HepG2 (cell line): ENCODE measurements at regions not wholly inside any gene's neighbourhood (a gene's known extent, or its start where the extent isn't known, plus 50 kb on each side); places are given as distances from the start of the nearest gene placed in this dataset.

ENCODE experiments used
- ATAC-seq: fragments of 200-7000 bp; cut with Tn5 transposase; 3 replicates; pipeline ENCODE4 v1.9.1; 2020; ENCODE audit warnings: mild to moderate bottlenecking, moderate library complexity
- BruUV-seq: library from RNA; stranded (reverse); fragments of 400-500 nt; replicated peaks from 2 replicates; lab custom pipeline; 2021; lab: Mats Ljungman, UMichigan
- CTCF ChIA-PET: fragments of 300-600 bp; formaldehyde crosslinking; extraction: SDS; loops from one replicate; lab custom pipeline; 2021; ENCODE audit warnings: low total read pairs, inconsistent platforms, low intra/inter-chr PET ratio; lab: Yijun Ruan, JAX
- POLR2A ChIA-PET: fragments of 350-600 bp; sonication (Branson Sonifier 250); formaldehyde crosslinking; loops from one replicate; lab custom pipeline; 2020; ENCODE audit warnings: antibody characterized with exemption, inconsistent platforms; lab: Yijun Ruan, JAX
- DNase-seq: peaks from one replicate; pipeline ENCODE4 v3.0.0-alpha.2; 2015; ENCODE audit warnings: low spot score
- FAIRE-seq: peaks from 3 replicates; lab custom pipeline; 2011; peaks lifted over from hg19 to GRCh38; lab: Jason Lieb, UNC
- H2AFZ ChIP-seq: one replicate; pipeline ENCODE4 v1.6.1; 2011; ENCODE audit warnings: low read length, inconsistent platforms
- H3K27ac ChIP-seq: fragments of 300-600 bp; 3 replicates; pipeline ENCODE4 v1.8.0; 2011; ENCODE audit warnings: mixed run types, mild to moderate bottlenecking, mixed read lengths, low read length, inconsistent platforms; ENCODE audit not compliant: insufficient read depth; ENCODE audit errors: extremely low read length
- H3K27me3 ChIP-seq, 2 experiments: fragments of 200-600 bp in 1 of 2; 2 replicates in 1 of 2; 3 replicates in 1 of 2; pipeline versions ENCODE4 v1.6.0 to v1.8.0; 2011; ENCODE audit warnings: low read length in 2 of 2, mild to moderate bottlenecking in 2 of 2, moderate library complexity in 2 of 2, inconsistent platforms in 1 of 2; ENCODE audit not compliant: insufficient read depth in 2 of 2, control insufficient read depth in 1 of 2
- H3K36me3 ChIP-seq, 2 experiments: fragments of 200-600 bp in 1 of 2; replicated peaks in 1 of 2; 2 replicates in 1 of 2; 3 replicates in 1 of 2; pipeline versions ENCODE4 v1.5.1 to v1.8.0; 2011; ENCODE audit warnings: low read length in 2 of 2, inconsistent platforms in 1 of 2; ENCODE audit not compliant: insufficient read depth in 2 of 2, control insufficient read depth in 1 of 2
- H3K4me1 ChIP-seq: 2 replicates; pipeline ENCODE4 v1.5.1; 2012; ENCODE audit warnings: low read length, inconsistent platforms; ENCODE audit not compliant: insufficient read depth
- H3K4me2 ChIP-seq: 2 replicates; pipeline ENCODE4 v1.6.0; 2011; ENCODE audit warnings: low read depth, low read length, inconsistent platforms
- H3K4me3 ChIP-seq, 3 experiments: fragments of 200-600 bp in 1 of 3; sonication (generic), shearing (Covaris generic) in 1 of 3; replicated peaks in 1 of 3; 2 replicates each; pipeline ENCODE4 v1.5.1; 2011 to 2016; ENCODE audit warnings: low read length in 3 of 3, inconsistent platforms in 2 of 3, low read depth in 2 of 3, mild to moderate bottlenecking in 2 of 3, control low read depth in 1 of 3, mixed read lengths in 1 of 3; ENCODE audit not compliant: insufficient read depth in 1 of 3
- H3K79me2 ChIP-seq: one replicate; pipeline ENCODE4 v1.6.1; 2011; ENCODE audit warnings: low read length, inconsistent platforms; ENCODE audit not compliant: insufficient read depth
- H3K9ac ChIP-seq: 2 replicates; pipeline ENCODE4 v1.6.0; 2011; ENCODE audit warnings: mild to moderate bottlenecking, low read depth, low read length, inconsistent platforms; ENCODE audit not compliant: insufficient read depth
- H3K9me3 ChIP-seq: 2 replicates; pipeline ENCODE4 v1.5.1; 2012; ENCODE audit warnings: mild to moderate bottlenecking, low read length
- H4K20me1 ChIP-seq: 2 replicates; pipeline ENCODE4 v1.6.0; 2011; ENCODE audit warnings: inconsistent platforms, mild to moderate bottlenecking, low read length, moderate library complexity; ENCODE audit not compliant: insufficient read depth
- FOXA1 ChIP-seq, 2 experiments: fragments of 450-650 bp in 1 of 2; sonication (generic) in 1 of 2; formaldehyde crosslinking in 1 of 2; IDR thresholded peaks; 2 replicates each; pipeline versions ENCODE4 v1.4.0 to v1.6.1; 2016 to 2020; ENCODE audit warnings: missing genetic modification reagents in 1 of 2
- GABPA ChIP-seq, 2 experiments: IDR thresholded peaks; 2 replicates each; pipeline ENCODE4 v1.6.1; 2011 to 2016; ENCODE audit warnings: low read depth in 2 of 2, low read length in 1 of 2, missing biosample characterization in 1 of 2, missing genetic modification characterization in 1 of 2
- HDAC6 ChIP-seq: fragments of 200-600 bp; sonication (generic); IDR thresholded peaks from 2 replicates; pipeline ENCODE4 v1.7.0; 2017; ENCODE audit warnings: mild to moderate bottlenecking, antibody characterized with exemption, low read length, low read depth
- KDM1A ChIP-seq: IDR thresholded peaks from 2 replicates; pipeline ENCODE4 v1.6.1; 2016; ENCODE audit warnings: missing compliant biosample characterization
- TBX2 ChIP-seq: sonication (generic); formaldehyde crosslinking; IDR thresholded peaks from 2 replicates; pipeline ENCODE4 v1.5.0; 2020; ENCODE audit warnings: missing genetic modification reagents, mild to moderate bottlenecking, borderline replicate concordance
- ZSCAN9 ChIP-seq: IDR thresholded peaks from 2 replicates; pipeline ENCODE4 v1.6.1; 2016; ENCODE audit warnings: borderline replicate concordance
- WGBS: methylation state at CpG from one replicate; pipeline ENCODE4 v1.1.6; 2017; ENCODE audit warnings: low lambda C conversion rate; 5-methylcytosine and 5-hydroxymethylcytosine counted together
- in situ Hi-C: cut with HindIII; loops from 2 replicates; pipeline ENCODE4 v1.10.0; 2017; ENCODE audit warnings: low pct_unique_long_range_greater_than_20kb; ENCODE audit not compliant: extremely low pct_ligation_motif_present
- intact Hi-C: fragments of 100-400 bp; cut with micrococcal nuclease; formaldehyde crosslinking; loops from one replicate; pipeline ENCODE4 v1.10.0; 2022; ENCODE audit not compliant: unreplicated experiment
- TF ChIP-seq, protein P1 (sequence below): sonication (generic); formaldehyde crosslinking; IDR thresholded peaks from 2 replicates; pipeline ENCODE4 v1.5.1; 2020; ENCODE audit warnings: missing genetic modification reagents, mild to moderate bottlenecking, borderline replicate concordance

DNA sequence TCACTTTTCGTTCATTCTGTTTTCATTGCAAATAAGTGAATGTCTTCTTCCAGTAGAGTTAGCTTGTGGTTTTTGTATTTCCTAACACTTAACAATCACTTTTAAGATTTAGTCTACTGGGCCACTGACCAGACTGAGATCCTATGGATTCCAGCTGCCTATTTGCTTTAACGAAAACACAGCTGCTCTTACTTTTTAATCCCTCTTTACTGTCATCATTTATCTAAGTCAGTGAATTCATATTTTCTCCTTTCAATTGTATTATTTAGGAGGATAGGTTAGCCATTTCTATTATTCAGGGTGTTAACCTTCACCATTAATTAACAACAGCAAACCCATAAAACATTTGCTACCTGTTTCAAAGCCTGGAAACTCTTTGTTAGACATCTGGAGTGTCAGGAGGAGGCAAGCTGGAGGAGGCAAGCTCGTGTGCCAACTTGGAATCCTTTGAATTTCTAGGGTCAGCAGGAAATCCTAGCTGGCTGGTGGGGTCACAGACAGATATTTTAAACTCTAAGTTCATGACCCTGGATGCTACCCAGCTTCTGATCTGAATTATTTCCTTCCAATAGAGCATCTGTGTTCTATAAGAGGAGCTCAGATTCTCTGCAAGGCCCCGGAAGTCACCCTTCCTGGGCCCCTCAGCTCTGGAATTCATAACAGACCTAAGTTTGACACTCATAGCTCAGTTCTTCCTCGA lies 385.3 kb downstream of the RBM43 start:
- H3K9ac ChIP-seq, result no peak overlapping the region
- in situ Hi-C loops (no loop called here), intact Hi-C loops (no loop called here)
- DNase-seq (no peak), ATAC-seq (no peak), FAIRE-seq (no peak)
- 5% methylated on average over 5 of the region's 5 CpGs for WGBS
- ChIA-PET CTCF (no interaction called here), POLR2A (no interaction called here)
- H4K20me1 ChIP-seq, result no peaks in the 10 kb centered on the region
- H2AFZ ChIP-seq, result no peak overlapping the region
- H3K27ac ChIP-seq, result no peak overlapping the region
- no peak overlapping the region for H3K4me3 ChIP-seq
- H3K4me2 ChIP-seq, result no peak overlapping the region
- no peaks in the 10 kb centered on the region for H3K27me3 ChIP-seq
- no peaks in the 10 kb centered on the region for H3K4me1 ChIP-seq
- BruUV-seq, result no TSS peak
- 0 out of 2 replicates have a peak, but pooled peaks cover 5% of the 10 kb centered on the region for H3K9me3 ChIP-seq
- TF ChIP-seq KDM1A (CRISPR knock-in tag) (no peak), TBX2 (CRISPR knock-in tag) (no peak), GABPA (IDR thresholded peaks at IDR 0.05; ENCODE audit: low read depth, low read length) (no peak), GABPA (CRISPR knock-in tag; IDR thresholded peaks at IDR 0.05; ENCODE audit: low read depth) (peak; percentile 19; the same call in 1 of the 2 replicates)
- H3K36me3 ChIP-seq, result no peaks in the 10 kb centered on the region
- no peaks in the 10 kb centered on the region for H3K79me2 ChIP-seq

DNA sequence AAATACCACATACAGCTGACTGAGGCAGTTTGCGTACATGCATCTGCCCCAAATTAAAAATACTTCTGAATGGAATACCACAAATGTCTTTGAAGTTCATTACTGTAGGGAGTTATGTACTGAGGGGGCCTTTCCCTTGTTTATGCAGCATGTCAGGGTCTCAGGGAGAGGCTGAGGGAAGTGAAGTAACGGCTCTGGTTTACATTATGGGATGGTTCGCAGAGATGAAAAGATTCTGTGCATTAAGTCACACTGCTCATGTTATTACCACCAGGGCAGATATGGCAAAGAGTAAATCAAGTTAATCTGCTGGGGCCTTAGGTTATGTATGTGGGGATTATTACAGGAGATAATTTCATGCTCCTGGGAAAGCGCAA lies 385.9 kb upstream of the RND3 start:
- H3K27ac ChIP-seq, result no peak overlapping the region
- H3K36me3 ChIP-seq, result no peaks in the 10 kb centered on the region
- in situ Hi-C loops (no loop called here), intact Hi-C loops (no loop called here)
- no peak for DNase-seq
- WGBS, result 25% methylated on average over 4 of the region's 4 CpGs
- no TSS peak for BruUV-seq
- no peaks in the 10 kb centered on the region for H3K27me3 ChIP-seq
- ChIA-PET CTCF (no interaction called here), POLR2A (no interaction called here)
- H3K4me1 ChIP-seq, result no peaks in the 10 kb centered on the region
- no peak for ATAC-seq
- no peaks in the 10 kb centered on the region for H4K20me1 ChIP-seq
- H3K4me2 ChIP-seq, result no peak overlapping the region
- FAIRE-seq, result no peak
- H3K4me3 ChIP-seq, result no peak overlapping the region
- H3K9me3 ChIP-seq, result 0 out of 2 replicates have a peak, but pooled peaks cover 4% of the 10 kb centered on the region
- no peak overlapping the region for H3K9ac ChIP-seq
- no peak for TF ChIP-seq ZSCAN9 (CRISPR knock-in tag)
- TF ChIP-seq, protein P1, sequence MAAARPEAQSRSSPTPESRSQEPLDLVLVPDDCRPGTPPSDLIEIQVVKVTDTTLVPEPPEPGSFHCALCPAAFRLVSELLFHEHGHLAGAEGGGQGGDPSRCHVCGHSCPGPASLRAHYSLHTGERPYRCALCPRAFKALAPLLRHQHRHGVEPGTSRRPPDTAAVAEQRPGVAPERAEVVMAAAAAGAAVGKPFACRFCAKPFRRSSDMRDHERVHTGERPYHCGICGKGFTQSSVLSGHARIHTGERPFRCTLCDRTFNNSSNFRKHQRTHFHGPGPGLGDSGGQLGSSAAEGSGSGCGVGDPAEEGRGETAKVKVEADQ (CRISPR knock-in tag), result no peak
- no peak for TF ChIP-seq HDAC6
- TF ChIP-seq FOXA1 (IDR thresholded peaks at IDR 0.05), result no peak
- TF ChIP-seq FOXA1 (CRISPR knock-in tag; IDR thresholded peaks at IDR 0.05), result no peak
- no peaks in the 10 kb centered on the region for H3K79me2 ChIP-seq
- H2AFZ ChIP-seq, result no peak overlapping the region
